ENCODE measurements at regions not wholly inside any gene's neighbourhood (a gene's known extent, or its start where the extent isn't known, plus 50 kb on each side); places are given as distances from the start of the nearest gene placed in this dataset.

DNA sequence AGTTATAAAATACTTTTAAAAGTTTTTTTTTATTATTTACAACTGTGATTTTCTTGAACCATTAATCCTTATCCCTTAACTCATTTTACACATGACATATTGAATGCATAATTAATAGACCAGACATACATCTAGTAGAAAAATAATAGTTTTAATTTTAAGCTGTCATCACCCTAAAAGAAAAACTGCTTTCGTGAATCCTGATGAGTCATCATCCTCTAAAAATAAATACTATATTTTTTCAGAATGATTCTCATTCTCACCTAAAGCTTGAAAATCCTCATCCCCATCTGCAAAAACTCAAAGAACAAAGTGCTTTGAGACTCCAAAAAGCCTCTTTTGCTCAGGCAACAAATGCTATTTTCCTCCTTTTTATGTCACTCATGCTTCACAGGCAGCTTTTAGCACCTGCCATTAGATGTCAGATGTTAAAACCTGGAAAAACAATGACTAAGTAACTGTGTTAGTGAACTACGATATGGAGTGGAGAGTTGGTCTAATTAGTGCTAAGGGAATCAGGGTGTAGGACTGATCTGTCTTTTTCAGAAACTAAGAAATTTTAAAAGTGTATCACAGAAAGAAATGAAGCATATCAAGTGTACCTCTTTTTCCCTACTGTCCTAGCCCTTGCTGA is 297.6 kb downstream of the TMX3 start:
- no peak for DNase-seq
- no peaks in the 10 kb centered on the region for H3K9me3 Mint-ChIP-seq
- no peaks in the 10 kb centered on the region for H3K4me1 Mint-ChIP-seq (ENCODE audit: low read depth)
- POLR2A ChIA-PET = no interaction called here
- no peaks in the 10 kb centered on the region for H3K27me3 Mint-ChIP-seq
- CTCF ChIA-PET = no interaction called here
- no peak overlapping the region for H3K27ac Mint-ChIP-seq
- no peaks in the 10 kb centered on the region for H3K36me3 Mint-ChIP-seq (ENCODE audit: low read depth)
- no peak overlapping the region for H3K4me3 Mint-ChIP-seq
- intact Hi-C loops (cut with micrococcal nuclease) = no loop called here
- ATAC-seq = no peak
- TF ChIP-seq, protein P1, sequence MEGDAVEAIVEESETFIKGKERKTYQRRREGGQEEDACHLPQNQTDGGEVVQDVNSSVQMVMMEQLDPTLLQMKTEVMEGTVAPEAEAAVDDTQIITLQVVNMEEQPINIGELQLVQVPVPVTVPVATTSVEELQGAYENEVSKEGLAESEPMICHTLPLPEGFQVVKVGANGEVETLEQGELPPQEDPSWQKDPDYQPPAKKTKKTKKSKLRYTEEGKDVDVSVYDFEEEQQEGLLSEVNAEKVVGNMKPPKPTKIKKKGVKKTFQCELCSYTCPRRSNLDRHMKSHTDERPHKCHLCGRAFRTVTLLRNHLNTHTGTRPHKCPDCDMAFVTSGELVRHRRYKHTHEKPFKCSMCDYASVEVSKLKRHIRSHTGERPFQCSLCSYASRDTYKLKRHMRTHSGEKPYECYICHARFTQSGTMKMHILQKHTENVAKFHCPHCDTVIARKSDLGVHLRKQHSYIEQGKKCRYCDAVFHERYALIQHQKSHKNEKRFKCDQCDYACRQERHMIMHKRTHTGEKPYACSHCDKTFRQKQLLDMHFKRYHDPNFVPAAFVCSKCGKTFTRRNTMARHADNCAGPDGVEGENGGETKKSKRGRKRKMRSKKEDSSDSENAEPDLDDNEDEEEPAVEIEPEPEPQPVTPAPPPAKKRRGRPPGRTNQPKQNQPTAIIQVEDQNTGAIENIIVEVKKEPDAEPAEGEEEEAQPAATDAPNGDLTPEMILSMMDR (IDR thresholded peaks at IDR 0.05) = no peak

DNA sequence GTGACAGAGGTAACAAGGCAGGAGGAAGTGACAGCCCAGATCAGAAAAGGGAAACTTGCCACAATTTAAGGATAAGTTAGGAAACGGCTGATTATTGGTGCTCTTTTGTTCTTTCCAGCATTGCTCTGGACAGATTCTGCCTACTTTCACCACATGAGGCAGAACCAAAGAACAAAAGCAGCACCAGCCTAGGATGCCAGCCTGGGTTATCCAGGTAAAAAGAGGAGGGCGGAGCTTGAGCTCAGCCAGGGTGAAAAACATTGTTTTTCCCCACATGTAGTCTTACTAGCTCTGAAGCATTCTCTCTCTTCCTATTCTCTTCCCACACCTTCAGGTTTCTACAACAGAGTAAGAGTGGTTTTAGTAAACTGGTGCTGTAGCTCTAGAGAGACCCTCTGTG is 300.5 kb downstream of the TMX3 start:
- DNase-seq = no peak
- intact Hi-C loops (cut with micrococcal nuclease) = no loop called here

DNA sequence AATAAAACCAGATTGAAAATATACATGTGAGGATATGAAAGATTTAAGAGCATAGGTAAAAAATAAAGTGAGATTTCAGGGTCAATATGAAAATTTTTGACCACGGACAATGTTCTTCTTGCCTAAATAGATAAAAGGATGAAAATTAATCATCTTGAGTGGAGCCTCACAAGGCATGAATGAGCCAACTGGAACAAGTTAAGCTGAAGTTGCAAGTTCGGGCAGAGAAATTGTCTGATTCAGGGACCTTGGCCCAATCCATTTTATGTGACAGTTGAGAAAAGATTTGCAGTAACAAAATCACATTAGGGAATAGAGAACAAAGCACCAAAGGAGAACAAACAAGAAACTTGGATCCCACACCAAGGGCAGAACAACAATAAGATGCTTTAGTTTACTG is 305.3 kb downstream of the TMX3 start:
- DNase-seq (no peak), ATAC-seq (no peak)
- H3K9me3 Mint-ChIP-seq = no peaks in the 10 kb centered on the region
- intact Hi-C loops (cut with micrococcal nuclease) = no loop called here
- no peaks in the 10 kb centered on the region for H3K4me1 Mint-ChIP-seq (ENCODE audit: low read depth)
- ChIA-PET POLR2A (no interaction called here), CTCF (no interaction called here)
- H3K27me3 Mint-ChIP-seq = no peaks in the 10 kb centered on the region
- H3K4me3 Mint-ChIP-seq = no peak overlapping the region
- no peak overlapping the region for H3K27ac Mint-ChIP-seq
- no peaks in the 10 kb centered on the region for H3K36me3 Mint-ChIP-seq (ENCODE audit: low read depth)
- TF ChIP-seq, protein P1 (IDR thresholded peaks at IDR 0.05) = no peak

More for the DNA sequence above, 300.5 kb downstream of the TMX3 start:
- ATAC-seq = no peak
- Mint-ChIP-seq H3K4me1 (ENCODE audit: low read depth) (no peaks in the 10 kb centered on the region), H3K9me3 (no peaks in the 10 kb centered on the region), H3K4me3 (no peak overlapping the region), H3K27ac (no peak overlapping the region), H3K27me3 (no peaks in the 10 kb centered on the region), H3K36me3 (ENCODE audit: low read depth) (no peaks in the 10 kb centered on the region)
- TF ChIP-seq, protein P1 (IDR thresholded peaks at IDR 0.05) = no peak
- CTCF ChIA-PET = no interaction called here
- POLR2A ChIA-PET = no interaction called here

DNA sequence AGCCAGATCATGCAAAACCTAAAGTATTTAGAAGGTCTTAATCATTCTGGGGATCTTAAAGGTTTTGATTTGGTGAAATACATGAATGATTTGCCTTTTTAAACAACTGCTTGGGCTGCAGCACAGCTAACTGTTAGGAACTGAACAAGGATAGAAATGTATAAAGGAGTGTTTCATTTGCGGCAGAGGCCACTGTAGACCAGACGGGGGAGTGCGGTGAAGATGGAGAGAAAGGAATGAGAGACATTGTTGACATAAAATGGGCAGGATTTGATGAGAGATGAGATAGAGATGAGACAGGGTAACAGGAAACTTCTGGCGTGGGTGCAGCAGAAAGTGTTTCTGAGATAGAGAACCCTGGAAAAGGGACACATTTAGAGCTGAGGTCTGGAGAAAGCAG is 308.1 kb downstream of the TMX3 start:
- Mint-ChIP-seq H3K4me3 (no peak overlapping the region), H3K27me3 (no peaks in the 10 kb centered on the region), H3K27ac (no peak overlapping the region), H3K9me3 (no peaks in the 10 kb centered on the region), H3K4me1 (ENCODE audit: low read depth) (no peaks in the 10 kb centered on the region), H3K36me3 (ENCODE audit: low read depth) (no peaks in the 10 kb centered on the region)
- intact Hi-C loops (cut with micrococcal nuclease) = no loop called here
- ChIA-PET CTCF (interaction anchor here (0.7 kb wide), 1 partner anchor 80 kb away, joined by 3 read pairs; no protein-coding TSS in a partner anchor), POLR2A (no interaction called here)
- no peak for ATAC-seq
- TF ChIP-seq, protein P1 (IDR thresholded peaks at IDR 0.05) = no peak
- DNase-seq = no peak

DNA sequence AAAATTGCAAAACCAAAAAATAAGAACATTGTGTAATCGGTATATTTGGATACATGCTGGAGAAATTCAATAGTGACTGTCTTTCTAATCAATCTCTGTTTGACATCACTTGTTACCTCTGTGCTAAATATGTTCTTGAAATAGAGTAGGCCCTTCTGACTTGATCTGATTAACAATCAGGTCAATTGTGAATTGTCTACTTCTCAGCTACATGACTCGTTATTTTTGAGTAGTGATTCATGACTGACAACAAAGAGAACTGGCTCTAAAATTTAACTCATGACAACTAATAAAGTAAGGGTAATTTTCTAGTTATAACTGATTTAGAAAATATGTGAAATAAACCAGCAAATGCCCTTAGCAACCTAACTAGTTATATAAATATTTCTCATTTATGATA is 312.1 kb downstream of the TMX3 start:
- no peak for ATAC-seq
- intact Hi-C loops (cut with micrococcal nuclease) = no loop called here
- DNase-seq = no peak
- no peak overlapping the region for H3K27ac Mint-ChIP-seq
- no peaks in the 10 kb centered on the region for H3K4me1 Mint-ChIP-seq (ENCODE audit: low read depth)
- H3K9me3 Mint-ChIP-seq = no peaks in the 10 kb centered on the region
- H3K36me3 Mint-ChIP-seq (ENCODE audit: low read depth) = no peaks in the 10 kb centered on the region
- TF ChIP-seq, protein P1 (IDR thresholded peaks at IDR 0.05) = no peak
- ChIA-PET POLR2A (no interaction called here), CTCF (interaction anchor here (0.6 kb wide), 1 partner anchor 84 kb away, joined by 3 read pairs; no protein-coding TSS in a partner anchor)
- H3K27me3 Mint-ChIP-seq = no peaks in the 10 kb centered on the region
- no peak overlapping the region for H3K4me3 Mint-ChIP-seq

Measured in activated CD8-positive, alpha-beta T cell treated with anti-CD3 and anti-CD28 coated beads for 36 hours (primary cell).